ENCODE measurements at regions not wholly inside any gene's neighbourhood (a gene's known extent, or its start where the extent isn't known, plus 50 kb on each side); places are given as distances from the start of the nearest gene placed in this dataset.

GRCh38 chr15:60275624-60276023 lies 122.2 kb downstream of the ANXA2 start (continued):
- TF ChIP-seq MAZ (IDR thresholded peaks at IDR 0.05; ENCODE audit: borderline replicate concordance, low read depth, low read length) (no peak), JUNB (IDR thresholded peaks at IDR 0.05) (no peak)

GRCh38 chr15:60278879-60279278 lies 118.9 kb downstream of the ANXA2 start:
- ATAC-seq = no peak
- H3K4me3 ChIP-seq = no peak overlapping the region
- peaks cover 33% of the 10 kb centered on the region for H3K9me3 ChIP-seq
- no peak for TF ChIP-seq NFE2L2 (conservative IDR thresholded peaks at IDR 0.05; ENCODE audit: low read length)
- no peak for TF ChIP-seq SMC3 (IDR thresholded peaks at IDR 0.05)
- TF ChIP-seq POLR2AphosphoS2 (conservative IDR thresholded peaks at IDR 0.05; ENCODE audit: low read length) = no peak
- no peak for TF ChIP-seq POLR2A (IDR thresholded peaks at IDR 0.05; ENCODE audit: low read length)
- TF ChIP-seq HOXA7 (CRISPR knock-in tag; IDR thresholded peaks at IDR 0.05) = no peak
- TF ChIP-seq, protein P1, sequence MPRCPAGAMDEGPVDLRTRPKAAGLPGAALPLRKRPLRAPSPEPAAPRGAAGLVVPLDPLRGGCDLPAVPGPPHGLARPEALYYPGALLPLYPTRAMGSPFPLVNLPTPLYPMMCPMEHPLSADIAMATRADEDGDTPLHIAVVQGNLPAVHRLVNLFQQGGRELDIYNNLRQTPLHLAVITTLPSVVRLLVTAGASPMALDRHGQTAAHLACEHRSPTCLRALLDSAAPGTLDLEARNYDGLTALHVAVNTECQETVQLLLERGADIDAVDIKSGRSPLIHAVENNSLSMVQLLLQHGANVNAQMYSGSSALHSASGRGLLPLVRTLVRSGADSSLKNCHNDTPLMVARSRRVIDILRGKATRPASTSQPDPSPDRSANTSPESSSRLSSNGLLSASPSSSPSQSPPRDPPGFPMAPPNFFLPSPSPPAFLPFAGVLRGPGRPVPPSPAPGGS (IDR thresholded peaks at IDR 0.05) = no peak
- TF ChIP-seq, protein P2, sequence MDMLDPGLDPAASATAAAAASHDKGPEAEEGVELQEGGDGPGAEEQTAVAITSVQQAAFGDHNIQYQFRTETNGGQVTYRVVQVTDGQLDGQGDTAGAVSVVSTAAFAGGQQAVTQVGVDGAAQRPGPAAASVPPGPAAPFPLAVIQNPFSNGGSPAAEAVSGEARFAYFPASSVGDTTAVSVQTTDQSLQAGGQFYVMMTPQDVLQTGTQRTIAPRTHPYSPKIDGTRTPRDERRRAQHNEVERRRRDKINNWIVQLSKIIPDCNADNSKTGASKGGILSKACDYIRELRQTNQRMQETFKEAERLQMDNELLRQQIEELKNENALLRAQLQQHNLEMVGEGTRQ (IDR thresholded peaks at IDR 0.05) = no peak
- TF ChIP-seq FOXS1 (CRISPR knock-in tag; IDR thresholded peaks at IDR 0.05) = no peak
- TF ChIP-seq, protein P3, sequence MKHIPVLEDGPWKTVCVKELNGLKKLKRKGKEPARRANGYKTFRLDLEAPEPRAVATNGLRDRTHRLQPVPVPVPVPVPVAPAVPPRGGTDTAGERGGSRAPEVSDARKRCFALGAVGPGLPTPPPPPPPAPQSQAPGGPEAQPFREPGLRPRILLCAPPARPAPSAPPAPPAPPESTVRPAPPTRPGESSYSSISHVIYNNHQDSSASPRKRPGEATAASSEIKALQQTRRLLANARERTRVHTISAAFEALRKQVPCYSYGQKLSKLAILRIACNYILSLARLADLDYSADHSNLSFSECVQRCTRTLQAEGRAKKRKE (CRISPR knock-in tag; IDR thresholded peaks at IDR 0.05; ENCODE audit: low read depth) = no peak
- TF ChIP-seq SREBF2 (IDR thresholded peaks at IDR 0.05) = no peak
- TF ChIP-seq CEBPB (IDR thresholded peaks at IDR 0.05) = no peak
- no peak overlapping the region for H3K4me2 ChIP-seq
- no peak for DNase-seq (ENCODE audit: low read depth in 1 of 2, low spot score in 1 of 2)
- no peak for FAIRE-seq
- ChIA-PET CTCF (interaction anchor here (0.6 to 1.2 kb wide), 3 partner anchors 9 to 242 kb away, joined by 3 read pairs; no protein-coding TSS in a partner anchor), POLR2A (no interaction called here)
- H3K27ac ChIP-seq = no peak overlapping the region
- WGBS (ENCODE audit: missing lambda C conversion rate) = 6% methylated on average over 6 of the region's 6 CpGs
- no peaks in the 10 kb centered on the region for H3K4me1 ChIP-seq

GRCh38 chr15:60280259-60280658 lies 117.5 kb downstream of the ANXA2 start:
- H3K9me3 ChIP-seq = peaks cover 23% of the 10 kb centered on the region
- no peak for DNase-seq (ENCODE audit: low read depth in 1 of 2, low spot score in 1 of 2)
- POLR2A ChIA-PET = no interaction called here
- TF ChIP-seq CBX8 (IDR thresholded peaks at IDR 0.05) (no peak), EP300 (IDR thresholded peaks at IDR 0.05) (no peak), RFX5 (IDR thresholded peaks at IDR 0.05) (no peak), EHF (CRISPR knock-in tag; IDR thresholded peaks at IDR 0.05) (no peak), FOSL2 (IDR thresholded peaks at IDR 0.05) (no peak), FOSL2 (CRISPR knock-in tag; IDR thresholded peaks at IDR 0.05) (no peak)
- H3K4me2 ChIP-seq = no peak overlapping the region
- H3K4me1 ChIP-seq = no peaks in the 10 kb centered on the region
- 6% methylated on average over 2 of the region's 2 CpGs for WGBS (ENCODE audit: missing lambda C conversion rate)
- FAIRE-seq = no peak
- no peak overlapping the region for H3K27ac ChIP-seq
- CTCF ChIA-PET = interaction anchor here (0.8 kb wide), 1 partner anchor 20 kb away, joined by 3 read pairs; no protein-coding TSS in a partner anchor
- ATAC-seq = no peak
- H3K4me3 ChIP-seq = no peak overlapping the region

DNA sequence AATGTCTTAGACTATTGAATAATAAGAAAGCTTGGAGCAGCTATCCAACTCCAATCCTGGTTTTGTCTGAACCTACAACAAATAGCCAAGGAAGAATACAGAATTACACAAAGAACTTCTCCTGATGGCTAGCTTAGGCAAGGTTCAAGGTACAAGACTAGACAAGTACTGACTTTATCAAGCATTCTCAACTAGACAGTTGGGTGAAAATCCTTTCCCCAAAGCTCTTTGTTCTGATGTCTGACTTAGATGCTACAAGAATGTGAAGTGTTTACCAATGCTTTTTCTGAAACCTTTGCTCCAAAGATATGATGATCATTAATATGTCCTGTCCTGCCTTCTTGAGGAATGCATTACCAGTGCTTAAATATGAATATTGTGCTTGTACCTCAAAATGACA lies 113.8 kb downstream of the ANXA2 start:
- ATAC-seq (no peak), FAIRE-seq (no peak), DNase-seq (ENCODE audit: low read depth in 1 of 2, low spot score in 1 of 2) (no peak)
- H3K9me3 ChIP-seq = no peaks in the 10 kb centered on the region
- POLR2A ChIA-PET = no interaction called here
- no peak overlapping the region for H3K27ac ChIP-seq
- H3K4me1 ChIP-seq = no peaks in the 10 kb centered on the region
- no peak overlapping the region for H3K4me3 ChIP-seq
- TF ChIP-seq ELK1 (IDR thresholded peaks at IDR 0.05; ENCODE audit: low read depth, low read length) (no peak), FOSB (CRISPR knock-in tag; IDR thresholded peaks at IDR 0.05) (no peak), POLR2AphosphoS2 (conservative IDR thresholded peaks at IDR 0.05; ENCODE audit: low read length) (no peak), MAZ (IDR thresholded peaks at IDR 0.05; ENCODE audit: borderline replicate concordance, low read depth, low read length) (no peak), RFX5 (IDR thresholded peaks at IDR 0.05) (no peak), RNF2 (IDR thresholded peaks at IDR 0.05; ENCODE audit: borderline replicate concordance, low read depth) (no peak), ZSCAN20 (CRISPR knock-in tag; IDR thresholded peaks at IDR 0.05) (no peak), PHF8 (IDR thresholded peaks at IDR 0.05; ENCODE audit: borderline replicate concordance, low read depth) (no peak), TFCP2L1 (CRISPR knock-in tag; IDR thresholded peaks at IDR 0.05) (no peak), HOXB13 (CRISPR knock-in tag; IDR thresholded peaks at IDR 0.05; ENCODE audit: low read depth) (no peak)
- TF ChIP-seq, protein P4, sequence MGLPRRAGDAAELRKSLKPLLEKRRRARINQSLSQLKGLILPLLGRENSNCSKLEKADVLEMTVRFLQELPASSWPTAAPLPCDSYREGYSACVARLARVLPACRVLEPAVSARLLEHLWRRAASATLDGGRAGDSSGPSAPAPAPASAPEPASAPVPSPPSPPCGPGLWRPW (IDR thresholded peaks at IDR 0.05) = no peak
- TF ChIP-seq, protein P3 (CRISPR knock-in tag; IDR thresholded peaks at IDR 0.05; ENCODE audit: low read depth) = no peak
- TF ChIP-seq, protein P5, sequence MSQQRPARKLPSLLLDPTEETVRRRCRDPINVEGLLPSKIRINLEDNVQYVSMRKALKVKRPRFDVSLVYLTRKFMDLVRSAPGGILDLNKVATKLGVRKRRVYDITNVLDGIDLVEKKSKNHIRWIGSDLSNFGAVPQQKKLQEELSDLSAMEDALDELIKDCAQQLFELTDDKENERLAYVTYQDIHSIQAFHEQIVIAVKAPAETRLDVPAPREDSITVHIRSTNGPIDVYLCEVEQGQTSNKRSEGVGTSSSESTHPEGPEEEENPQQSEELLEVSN (IDR thresholded peaks at IDR 0.05; ENCODE audit: borderline replicate concordance, low read depth) = no peak
- CTCF ChIA-PET = interaction anchor here (1.0 to 1.7 kb wide), 3 partner anchors 36 to 237 kb away, joined by 3 to 5 read pairs (median 4); no protein-coding TSS in a partner anchor
- H3K4me2 ChIP-seq = no peak overlapping the region

All from A549 (cell line).